ENCODE measurements at regions not wholly inside any gene's neighbourhood (a gene's known extent, or its start where the extent isn't known, plus 50 kb on each side); places are given as distances from the start of the nearest gene placed in this dataset.

DNA sequence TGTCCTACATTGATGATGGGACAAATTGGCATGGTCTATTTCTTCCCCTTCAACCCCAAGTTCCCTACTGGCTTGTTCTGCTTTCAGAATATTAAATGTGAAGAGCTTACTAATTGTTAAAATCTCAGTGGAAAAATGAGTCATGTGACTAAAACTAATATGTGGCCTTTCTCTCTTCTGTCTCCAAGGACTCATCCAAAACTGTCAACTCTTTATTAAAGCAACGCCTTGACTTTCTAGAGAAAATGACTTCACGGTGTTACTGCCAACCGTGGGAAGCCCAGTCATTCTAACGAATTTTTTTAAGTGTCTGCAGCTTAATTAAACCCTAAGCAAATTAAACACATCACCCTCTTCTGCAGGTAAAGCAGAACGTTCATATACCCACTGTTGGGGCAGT lies 431.6 kb downstream of the DTWD2 start:
- no peaks in the 10 kb centered on the region for H3K9me3 Mint-ChIP-seq (ENCODE audit: unreplicated experiment)
- H3K27me3 Mint-ChIP-seq (ENCODE audit: insufficient read depth, unreplicated experiment) = no peaks in the 10 kb centered on the region
- DNase-seq (ENCODE audit: unreplicated experiment) = no peak
- no peak overlapping the region for H3K4me3 Mint-ChIP-seq (ENCODE audit: unreplicated experiment)
- CTCF ChIA-PET = interaction anchor here (0.9 kb wide), 1 partner anchor 546 kb away, joined by 3 read pairs; no protein-coding TSS in a partner anchor
- POLR2A ChIA-PET = interaction anchor here (0.6 kb wide), 1 partner anchor 1453 kb away, joined by 3 read pairs; no protein-coding TSS in a partner anchor
- no TSS peak for BruUV-seq (replicated peaks)
- no peak for TF ChIP-seq CTCF (IDR thresholded peaks at IDR 0.05; ENCODE audit: unreplicated experiment)
- H3K36me3 Mint-ChIP-seq (ENCODE audit: insufficient read depth, unreplicated experiment) = no peaks in the 10 kb centered on the region
- intact Hi-C loops (cut with micrococcal nuclease) = no loop called here
- H3K27ac Mint-ChIP-seq (ENCODE audit: low read depth, unreplicated experiment) = no peak overlapping the region
- H3K4me1 Mint-ChIP-seq (ENCODE audit: insufficient read depth, unreplicated experiment) = peaks cover 6% of the 10 kb centered on the region

GRCh38 chr5:118555727-118556126 lies 432.6 kb downstream of the DTWD2 start:
- no peaks in the 10 kb centered on the region for H3K9me3 Mint-ChIP-seq (ENCODE audit: unreplicated experiment)
- CTCF ChIA-PET = no interaction called here
- intact Hi-C loops (cut with micrococcal nuclease) = no loop called here
- POLR2A ChIA-PET = interaction anchor here (0.9 kb wide), 1 partner anchor 10 kb away, joined by 3 read pairs; no protein-coding TSS in a partner anchor
- no TSS peak for BruUV-seq (replicated peaks)
- H3K4me1 Mint-ChIP-seq (ENCODE audit: insufficient read depth, unreplicated experiment) = peaks cover 6% of the 10 kb centered on the region
- TF ChIP-seq CTCF (IDR thresholded peaks at IDR 0.05; ENCODE audit: unreplicated experiment) = no peak
- DNase-seq (ENCODE audit: unreplicated experiment) = no peak
- no peaks in the 10 kb centered on the region for H3K27me3 Mint-ChIP-seq (ENCODE audit: insufficient read depth, unreplicated experiment)
- no peak overlapping the region for H3K4me3 Mint-ChIP-seq (ENCODE audit: unreplicated experiment)
- H3K27ac Mint-ChIP-seq (ENCODE audit: low read depth, unreplicated experiment) = no peak overlapping the region
- no peaks in the 10 kb centered on the region for H3K36me3 Mint-ChIP-seq (ENCODE audit: insufficient read depth, unreplicated experiment)

DNA sequence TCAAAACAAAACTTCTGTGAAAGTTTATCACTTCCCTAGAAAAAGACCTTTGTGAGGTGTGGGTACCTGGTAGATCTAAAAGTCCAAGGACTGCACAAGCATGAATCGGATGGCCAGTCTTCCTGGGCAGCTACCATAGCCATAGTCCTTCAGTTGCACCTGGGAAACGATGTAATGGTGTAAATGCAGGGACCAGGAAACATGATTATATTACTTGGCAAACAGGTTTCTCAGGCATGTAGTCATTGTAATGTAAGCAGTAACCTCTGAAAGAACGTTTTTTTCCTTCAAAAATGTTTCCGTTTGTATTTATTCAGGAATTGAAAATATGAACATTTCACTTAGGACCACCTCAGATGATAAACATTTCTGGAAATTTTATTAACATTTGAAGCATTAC lies 433.4 kb downstream of the DTWD2 start:
- H3K9me3 Mint-ChIP-seq (ENCODE audit: unreplicated experiment) = no peaks in the 10 kb centered on the region
- no TSS peak for BruUV-seq (replicated peaks)
- H3K36me3 Mint-ChIP-seq (ENCODE audit: insufficient read depth, unreplicated experiment) = no peaks in the 10 kb centered on the region
- no peak for TF ChIP-seq CTCF (IDR thresholded peaks at IDR 0.05; ENCODE audit: unreplicated experiment)
- CTCF ChIA-PET = no interaction called here
- no peak for DNase-seq (ENCODE audit: unreplicated experiment)
- intact Hi-C loops (cut with micrococcal nuclease) = no loop called here
- no peaks in the 10 kb centered on the region for H3K27me3 Mint-ChIP-seq (ENCODE audit: insufficient read depth, unreplicated experiment)
- H3K4me3 Mint-ChIP-seq (ENCODE audit: unreplicated experiment) = no peak overlapping the region
- H3K27ac Mint-ChIP-seq (ENCODE audit: low read depth, unreplicated experiment) = no peak overlapping the region
- H3K4me1 Mint-ChIP-seq (ENCODE audit: insufficient read depth, unreplicated experiment) = peaks cover 6% of the 10 kb centered on the region
- POLR2A ChIA-PET = no interaction called here

GRCh38 chr5:118554241-118554640 lies 434.1 kb downstream of the DTWD2 start:
- Mint-ChIP-seq H3K36me3 (ENCODE audit: insufficient read depth, unreplicated experiment) (no peaks in the 10 kb centered on the region), H3K27me3 (ENCODE audit: insufficient read depth, unreplicated experiment) (no peaks in the 10 kb centered on the region), H3K4me1 (ENCODE audit: insufficient read depth, unreplicated experiment) (peaks cover 7% of the 10 kb centered on the region), H3K27ac (ENCODE audit: low read depth, unreplicated experiment) (no peak overlapping the region), H3K9me3 (ENCODE audit: unreplicated experiment) (no peaks in the 10 kb centered on the region), H3K4me3 (ENCODE audit: unreplicated experiment) (no peak overlapping the region)
- no peak for DNase-seq (ENCODE audit: unreplicated experiment)
- no TSS peak for BruUV-seq (replicated peaks)
- ChIA-PET POLR2A (interaction anchor here (0.7 kb wide), 1 partner anchor 17 kb away, joined by 3 read pairs; no protein-coding TSS in a partner anchor), CTCF (no interaction called here)
- intact Hi-C loops (cut with micrococcal nuclease) = no loop called here
- no peak for TF ChIP-seq CTCF (IDR thresholded peaks at IDR 0.05; ENCODE audit: unreplicated experiment)
